ENCODE measurements at regions not wholly inside any gene's neighbourhood (a gene's known extent, or its start where the extent isn't known, plus 50 kb on each side); places are given as distances from the start of the nearest gene placed in this dataset.

- TF ChIP-seq, protein P1, sequence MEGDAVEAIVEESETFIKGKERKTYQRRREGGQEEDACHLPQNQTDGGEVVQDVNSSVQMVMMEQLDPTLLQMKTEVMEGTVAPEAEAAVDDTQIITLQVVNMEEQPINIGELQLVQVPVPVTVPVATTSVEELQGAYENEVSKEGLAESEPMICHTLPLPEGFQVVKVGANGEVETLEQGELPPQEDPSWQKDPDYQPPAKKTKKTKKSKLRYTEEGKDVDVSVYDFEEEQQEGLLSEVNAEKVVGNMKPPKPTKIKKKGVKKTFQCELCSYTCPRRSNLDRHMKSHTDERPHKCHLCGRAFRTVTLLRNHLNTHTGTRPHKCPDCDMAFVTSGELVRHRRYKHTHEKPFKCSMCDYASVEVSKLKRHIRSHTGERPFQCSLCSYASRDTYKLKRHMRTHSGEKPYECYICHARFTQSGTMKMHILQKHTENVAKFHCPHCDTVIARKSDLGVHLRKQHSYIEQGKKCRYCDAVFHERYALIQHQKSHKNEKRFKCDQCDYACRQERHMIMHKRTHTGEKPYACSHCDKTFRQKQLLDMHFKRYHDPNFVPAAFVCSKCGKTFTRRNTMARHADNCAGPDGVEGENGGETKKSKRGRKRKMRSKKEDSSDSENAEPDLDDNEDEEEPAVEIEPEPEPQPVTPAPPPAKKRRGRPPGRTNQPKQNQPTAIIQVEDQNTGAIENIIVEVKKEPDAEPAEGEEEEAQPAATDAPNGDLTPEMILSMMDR (IDR thresholded peaks at IDR 0.05) = no peak
- TF ChIP-seq POLR2A (IDR thresholded peaks at IDR 0.05) = no peak
These were observed 104.0 kb upstream of the PARD3B start for GRCh38 chr2:204441316-204441715.

Data from lower leg skin (tissue), 3 donors.